IPS-NIHi7 (cell line): ENCODE measurements at regions not wholly inside any gene's neighbourhood (a gene's known extent, or its start where the extent isn't known, plus 50 kb on each side); places are given as distances from the start of the nearest gene placed in this dataset.

Source experiments
- DNase-seq: peaks from one replicate; pipeline ENCODE4 v3.0.0; 2012; ENCODE audit warnings: mixed read lengths; ENCODE audit errors: extremely low spot score

GRCh38 chr18:26794230-26795101 is 71.0 kb downstream of the AQP4 start:
- DNase-seq, result no peak

DNA sequence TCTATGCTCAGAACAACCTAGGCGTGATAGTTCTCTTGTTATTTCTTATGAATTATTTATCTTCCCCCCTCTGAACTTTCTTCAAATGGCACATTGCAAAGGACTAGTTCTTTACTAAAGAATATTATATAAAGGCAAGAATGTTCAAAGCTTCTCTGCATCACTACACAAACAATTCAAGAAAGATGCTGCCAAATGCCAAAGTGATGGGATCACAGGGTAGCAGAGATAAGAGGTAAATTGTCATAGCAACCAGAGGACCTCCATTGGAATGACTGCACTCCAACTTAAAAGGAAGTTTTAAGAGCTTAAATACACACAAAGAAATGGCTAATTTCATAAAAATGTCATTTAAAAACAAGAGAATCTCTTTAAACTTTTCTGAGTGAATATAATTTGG is 72.8 kb downstream of the AQP4 start:
- DNase-seq, result no peak

DNA sequence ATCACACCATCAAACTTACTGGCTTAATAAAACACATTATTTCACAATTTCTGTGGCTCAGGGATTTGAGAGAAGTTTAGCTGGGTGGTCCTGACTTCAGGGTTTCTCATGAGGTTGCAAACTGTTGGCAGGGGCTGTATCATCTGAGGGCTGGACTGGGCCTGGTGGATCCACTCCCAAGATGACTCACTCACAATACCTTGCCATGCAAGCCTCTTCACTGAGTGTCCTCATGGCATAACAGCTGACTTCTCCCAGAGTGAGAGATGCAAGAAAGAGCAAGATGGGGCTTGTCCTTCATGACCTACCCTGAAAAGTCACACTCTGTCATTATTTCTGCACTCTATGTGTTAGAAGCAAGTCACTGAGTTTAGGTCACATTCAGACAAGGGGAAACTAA is 73.8 kb downstream of the AQP4 start:
- DNase-seq, result no peak

GRCh38 chr18:26784599-26784998 is 80.9 kb downstream of the AQP4 start:
- DNase-seq, result no peak

- no peak for DNase-seq
These were observed 82.3 kb downstream of the AQP4 start for GRCh38 chr18:26783170-26783569.

DNA sequence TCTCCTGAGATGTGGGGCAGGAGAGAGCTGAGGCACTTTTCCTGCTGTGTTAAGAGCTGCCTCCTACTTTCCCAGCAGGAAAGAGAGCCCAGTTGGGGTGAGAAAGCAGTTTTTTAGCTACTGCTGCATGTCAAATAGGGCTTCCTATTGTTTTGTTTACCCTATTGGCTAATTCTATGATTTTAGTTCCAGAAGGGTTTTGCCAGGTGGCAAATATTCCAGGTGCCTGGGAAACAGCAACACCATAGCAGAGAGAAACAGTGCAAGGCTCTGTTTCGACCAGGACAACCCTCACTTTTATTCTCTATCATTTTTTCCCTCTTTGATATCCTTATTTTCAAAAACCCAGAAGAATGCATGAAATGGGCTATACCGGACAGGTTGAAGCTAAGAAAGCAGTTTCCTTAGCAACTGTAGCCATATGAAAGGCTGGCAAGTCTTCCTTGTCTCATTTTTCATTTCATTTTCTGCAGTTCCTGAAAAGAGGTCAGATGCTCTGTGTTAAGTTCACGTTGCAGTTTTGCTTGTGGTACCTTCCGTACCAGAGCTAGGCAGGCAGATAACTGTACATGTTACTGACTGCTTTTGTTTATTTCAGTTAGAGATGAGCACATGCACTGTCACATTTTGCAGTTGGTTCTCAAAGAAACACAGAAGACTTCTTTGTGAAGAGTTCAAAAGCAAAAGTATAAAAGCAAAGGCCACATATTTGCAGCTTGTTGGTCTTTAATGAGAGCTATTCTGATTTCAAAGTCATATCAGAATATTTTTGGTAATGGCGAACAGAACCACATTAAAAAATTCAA is 84.8 kb downstream of the AQP4 start:
- no peak for DNase-seq

- no peak for DNase-seq
These were observed 87.5 kb downstream of the AQP4 start for GRCh38 chr18:26778054-26778393.

DNA sequence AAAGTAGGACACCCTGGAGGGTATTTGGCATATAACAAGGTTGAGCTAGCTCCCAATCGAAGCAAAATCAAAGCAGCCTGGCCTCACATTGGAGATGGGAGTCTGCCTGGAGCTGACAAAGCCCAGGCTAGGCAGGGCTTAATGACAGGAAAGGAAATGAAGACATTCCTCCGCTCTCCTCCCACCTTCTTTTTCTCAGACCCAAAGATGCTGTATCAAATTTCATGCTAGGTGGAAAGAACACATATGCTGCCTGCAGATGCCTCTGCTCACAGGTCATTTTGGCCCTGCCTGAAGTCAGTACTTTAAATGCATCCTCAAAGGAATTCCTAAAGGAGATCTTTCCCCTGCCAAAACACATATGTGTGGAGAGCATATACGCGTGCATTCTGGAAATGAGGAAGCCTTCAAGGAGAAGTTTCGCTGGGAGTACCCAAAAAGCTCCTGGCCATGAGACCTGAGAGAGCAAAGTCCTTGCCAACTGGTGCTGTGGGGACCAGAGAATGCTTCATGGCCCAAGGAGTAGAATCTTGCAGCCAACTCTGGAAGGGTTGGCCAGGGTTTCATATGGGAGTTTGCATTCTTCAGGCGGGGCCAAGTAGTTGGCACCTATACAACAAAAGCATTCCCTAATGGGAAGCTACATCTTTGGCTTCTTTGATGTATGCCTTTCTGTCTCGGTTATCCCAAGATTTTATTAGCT is 88.0 kb downstream of the AQP4 start:
- DNase-seq, result peak; percentile 61

- no peak for DNase-seq
These were observed 92.8 kb downstream of the AQP4 start for GRCh38 chr18:26772691-26773090.

GRCh38 chr18:26771524-26771923 is 94.0 kb downstream of the AQP4 start:
- peak; percentile 66 for DNase-seq

- DNase-seq, result no peak
These were observed 97.1 kb downstream of the AQP4 start for GRCh38 chr18:26768385-26768784.

GRCh38 chr18:26765498-26765897 is 100.0 kb downstream of the AQP4 start:
- DNase-seq, result no peak

- DNase-seq, result no peak
These were observed 100.9 kb downstream of the AQP4 start for GRCh38 chr18:26764586-26764985.

- DNase-seq, result no peak
These were observed 101.3 kb downstream of the AQP4 start for GRCh38 chr18:26764177-26764576.

- no peak for DNase-seq
These were observed 101.9 kb downstream of the AQP4 start for GRCh38 chr18:26763446-26764110.

- DNase-seq, result no peak
These were observed 108.1 kb downstream of the AQP4 start for GRCh38 chr18:26757263-26758019.

GRCh38 chr18:26756556-26756955 is 109.0 kb downstream of the AQP4 start:
- no peak for DNase-seq

- DNase-seq, result no peak
These were observed 118.6 kb downstream of the AQP4 start for GRCh38 chr18:26746826-26747475.

- no peak for DNase-seq
These were observed 119.1 kb downstream of the AQP4 start for GRCh38 chr18:26746398-26746797.

GRCh38 chr18:26745288-26746181 is 120.0 kb downstream of the AQP4 start:
- DNase-seq, result no peak
